Psoas muscle (tissue), 7 donors: ENCODE measurements at regions not wholly inside any gene's neighbourhood (a gene's known extent, or its start where the extent isn't known, plus 50 kb on each side); places are given as distances from the start of the nearest gene placed in this dataset.

Experiments
- ATAC-seq, 4 donors: fragments of 200-7000 bp; cut with Tn5 transposase; one replicate each; pipeline ENCODE4 v1.9.1; 2020; ENCODE audit warnings: moderate library complexity in 3 of 4, mild to moderate bottlenecking in 2 of 4
- DNase-seq, 2 donors: peaks; one replicate each; pipeline ENCODE4 v3.0.0-alpha.2; 2020
- H3K27ac ChIP-seq: fragments of 200-600 bp; one replicate; pipeline ENCODE4 v1.8.0; 2022
- H3K27me3 ChIP-seq, 3 donors: fragments of 200-600 bp in 1 of 3; one replicate each; pipeline versions ENCODE4 v1.6.1 to v1.8.0; 2013 to 2022; ENCODE audit warnings: low read length in 2 of 3, mild to moderate bottlenecking in 2 of 3, moderate library complexity in 1 of 3; ENCODE audit not compliant: insufficient read depth in 3 of 3
- H3K36me3 ChIP-seq, 2 donors: fragments of 200-600 bp in 1 of 2; one replicate each; pipeline versions ENCODE4 v1.6.1 to v1.8.0; 2013 to 2022; ENCODE audit warnings: low read depth in 1 of 2, mild to moderate bottlenecking in 1 of 2, moderate library complexity in 1 of 2; ENCODE audit not compliant: insufficient read depth in 1 of 2
- H3K4me1 ChIP-seq: fragments of 200-600 bp; one replicate; pipeline ENCODE4 v1.8.0; 2022
- H3K4me3 ChIP-seq: fragments of 200-600 bp; one replicate; pipeline ENCODE4 v1.8.0; 2022; ENCODE audit warnings: mild to moderate bottlenecking
- H3K9me3 ChIP-seq: fragments of 200-600 bp; one replicate; pipeline ENCODE4 v1.8.0; 2022
- WGBS, 3 donors: extraction: QIAGEN DNeasy Blood & Tissue Kit; methylation state at CpG; one replicate each; pipeline versions ENCODE4 v1.1.6 to v1.1.7; 2013; 5-methylcytosine and 5-hydroxymethylcytosine counted together
- intact Hi-C, 2 donors: fragments of 100-400 bp; cut with DNase I; formaldehyde crosslinking; loops; one replicate each; pipeline versions ENCODE4 v1.11.0 to v1.14.2; 2022
- TF ChIP-seq, protein P1 (sequence below): fragments of 200-600 bp; IDR thresholded peaks from one replicate; pipeline ENCODE4 v1.8.0; 2022; ENCODE audit warnings: antibody characterized with exemption
- donor health status: healthy with polysubstance abuse.
- donor health status: DM: no; HTN: no; CAD: no; lungs with moderate emphysema.
- donor health status: Bipolar disorder and iron deficiency.
- donor health status: healthy.
- donor health status: DM: yes; HTN: yes; CAD: no.
- donor health status: DM: no; HTN: no; CAD: no.
- donor health status: DM: yes; HTN: yes; CAD: no.

DNA sequence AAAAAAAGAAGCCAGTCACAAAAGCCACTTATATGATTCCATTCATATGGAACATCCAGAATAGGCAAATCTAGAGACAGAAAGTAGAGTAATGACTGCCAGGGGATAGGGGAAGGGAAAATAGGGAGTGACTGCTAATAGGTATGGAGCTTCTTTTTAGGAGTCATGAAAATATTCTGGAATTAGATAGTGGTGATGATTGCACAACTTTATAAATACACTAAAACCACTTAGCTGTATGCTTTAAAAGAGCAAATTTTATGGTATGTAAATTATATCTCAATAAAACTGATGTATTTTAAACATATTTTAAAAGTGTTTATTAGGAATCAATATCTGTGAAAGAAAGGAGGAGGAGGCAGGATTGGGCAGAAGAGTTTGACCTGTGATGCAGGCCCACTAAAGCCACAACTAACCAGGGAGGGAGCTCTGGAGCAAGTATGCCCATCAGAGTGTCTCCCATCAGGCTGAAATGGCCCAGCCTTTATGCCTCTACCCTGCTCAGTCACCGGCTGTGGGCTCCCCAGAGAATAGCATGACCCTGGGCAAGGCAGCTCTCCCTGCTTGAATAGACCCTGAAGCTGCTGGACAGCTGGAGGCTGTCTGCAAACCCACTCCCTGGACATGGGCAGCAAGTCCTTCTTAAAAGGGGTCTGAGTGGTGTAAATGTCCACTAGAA is 96.0 kb upstream of the SLC44A1 start:
- peaks cover 3% of the 10 kb centered on the region for H3K4me1 ChIP-seq
- no peaks in the 10 kb centered on the region for H3K36me3 ChIP-seq
- DNase-seq (no peak), ATAC-seq (no peak)
- H3K4me3 ChIP-seq: no peak overlapping the region
- WGBS, 3 donors: 21 to 31% (median 24%) methylated on average over 1 of the region's 1 CpG
- H3K27ac ChIP-seq: no peak overlapping the region
- intact Hi-C loops: no loop called here
- TF ChIP-seq, protein P1, sequence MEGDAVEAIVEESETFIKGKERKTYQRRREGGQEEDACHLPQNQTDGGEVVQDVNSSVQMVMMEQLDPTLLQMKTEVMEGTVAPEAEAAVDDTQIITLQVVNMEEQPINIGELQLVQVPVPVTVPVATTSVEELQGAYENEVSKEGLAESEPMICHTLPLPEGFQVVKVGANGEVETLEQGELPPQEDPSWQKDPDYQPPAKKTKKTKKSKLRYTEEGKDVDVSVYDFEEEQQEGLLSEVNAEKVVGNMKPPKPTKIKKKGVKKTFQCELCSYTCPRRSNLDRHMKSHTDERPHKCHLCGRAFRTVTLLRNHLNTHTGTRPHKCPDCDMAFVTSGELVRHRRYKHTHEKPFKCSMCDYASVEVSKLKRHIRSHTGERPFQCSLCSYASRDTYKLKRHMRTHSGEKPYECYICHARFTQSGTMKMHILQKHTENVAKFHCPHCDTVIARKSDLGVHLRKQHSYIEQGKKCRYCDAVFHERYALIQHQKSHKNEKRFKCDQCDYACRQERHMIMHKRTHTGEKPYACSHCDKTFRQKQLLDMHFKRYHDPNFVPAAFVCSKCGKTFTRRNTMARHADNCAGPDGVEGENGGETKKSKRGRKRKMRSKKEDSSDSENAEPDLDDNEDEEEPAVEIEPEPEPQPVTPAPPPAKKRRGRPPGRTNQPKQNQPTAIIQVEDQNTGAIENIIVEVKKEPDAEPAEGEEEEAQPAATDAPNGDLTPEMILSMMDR: no peak
- no peaks in the 10 kb centered on the region for H3K27me3 ChIP-seq
- no peaks in the 10 kb centered on the region for H3K9me3 ChIP-seq

DNA sequence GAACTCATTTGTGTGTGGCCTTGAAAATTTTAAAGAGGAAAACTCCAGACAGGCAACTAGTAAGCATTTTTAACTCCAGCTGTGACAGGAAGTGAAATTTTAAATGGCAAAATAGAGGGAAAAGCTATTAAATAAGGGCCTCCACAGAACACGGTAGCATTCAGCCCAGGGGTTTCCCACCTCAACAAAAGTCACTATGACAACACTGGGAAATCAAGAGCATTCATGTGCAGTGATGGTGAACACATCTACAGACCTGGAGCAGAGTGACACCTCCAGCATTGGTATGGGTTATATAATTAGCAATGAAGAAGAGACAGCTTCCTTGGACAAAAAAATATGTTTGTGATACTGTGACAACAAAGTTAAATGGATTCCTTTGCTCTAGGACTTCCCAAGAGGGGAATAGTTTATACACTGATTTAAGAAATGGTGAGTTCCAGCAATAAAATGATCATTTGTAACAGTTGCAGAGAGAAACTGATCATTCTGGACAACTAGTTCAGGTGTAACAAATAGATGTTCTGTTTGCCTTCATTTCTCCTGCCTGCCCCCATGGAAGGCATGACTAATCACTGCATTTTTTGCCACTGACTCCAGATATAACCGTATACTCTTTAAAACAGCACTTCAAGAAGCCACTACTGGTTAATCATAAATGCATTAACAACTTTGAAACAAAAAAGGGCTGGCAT is 93.3 kb upstream of the SLC44A1 start:
- no peaks in the 10 kb centered on the region for H3K36me3 ChIP-seq
- 51 to 62% (median 60%) methylated on average over 2 of the region's 2 CpGs for WGBS, 3 donors
- H3K27ac ChIP-seq: no peak overlapping the region
- DNase-seq: no peak
- no peaks in the 10 kb centered on the region for H3K9me3 ChIP-seq
- no peak for ATAC-seq
- no peak overlapping the region for H3K4me3 ChIP-seq
- H3K27me3 ChIP-seq: no peaks in the 10 kb centered on the region
- TF ChIP-seq, protein P1: no peak
- H3K4me1 ChIP-seq: no peaks in the 10 kb centered on the region
- intact Hi-C loops: loop anchor here (10.0 kb wide), 3 partner anchors 156 to 186 kb away; no protein-coding TSS in a partner anchor

DNA sequence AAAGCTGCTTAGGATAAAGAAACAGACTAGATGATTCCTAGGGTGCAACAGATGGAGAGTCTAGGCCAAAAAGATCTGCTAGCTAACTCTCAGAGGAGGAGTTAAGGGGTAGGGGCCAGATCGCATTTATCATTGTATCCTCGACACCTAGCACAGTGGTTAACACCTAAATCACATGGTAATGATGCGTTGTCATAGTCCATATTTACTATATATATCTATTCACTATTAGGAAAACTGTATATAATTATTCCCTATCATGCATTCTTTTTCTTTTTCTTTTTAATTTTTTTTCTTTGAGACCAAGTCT is 92.8 kb upstream of the SLC44A1 start:
- DNase-seq (no peak), ATAC-seq (no peak)
- H3K27me3 ChIP-seq: no peaks in the 10 kb centered on the region
- TF ChIP-seq, protein P1: no peak
- intact Hi-C loops: loop anchor here (10.0 kb wide), 3 partner anchors 157 to 187 kb away; no protein-coding TSS in a partner anchor
- no peak overlapping the region for H3K4me3 ChIP-seq
- no peaks in the 10 kb centered on the region for H3K9me3 ChIP-seq
- no peaks in the 10 kb centered on the region for H3K36me3 ChIP-seq
- no peak overlapping the region for H3K27ac ChIP-seq
- 91 to 94% (median 92%) methylated on average over 3 of the region's 3 CpGs for WGBS, 3 donors
- peaks cover 3% of the 10 kb centered on the region for H3K4me1 ChIP-seq

DNA sequence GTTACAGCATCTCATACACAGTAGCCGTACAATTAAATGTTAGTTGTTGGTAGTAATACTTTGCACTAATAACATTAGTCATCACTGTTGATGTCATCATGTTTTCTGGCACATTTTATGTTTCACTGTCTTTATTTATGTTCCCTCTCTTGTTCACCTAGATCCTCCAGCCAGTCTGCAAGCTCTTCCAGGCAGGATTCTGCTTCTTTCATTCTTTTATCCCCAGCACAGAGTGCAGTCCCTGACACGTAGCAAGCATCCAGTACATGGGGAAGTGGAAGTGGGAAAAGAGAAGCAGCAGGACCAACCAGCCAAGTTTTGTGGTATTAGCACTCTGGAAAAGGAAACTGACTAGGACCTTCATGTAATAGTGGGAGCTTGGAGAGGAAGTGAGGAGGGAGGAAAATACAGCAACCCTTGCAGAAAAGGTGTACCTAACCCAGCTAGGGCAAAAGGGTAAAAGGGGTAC is 89.7 kb upstream of the SLC44A1 start:
- no peaks in the 10 kb centered on the region for H3K9me3 ChIP-seq
- 74 to 88% (median 81%) methylated on average over 2 of the region's 2 CpGs for WGBS, 3 donors
- no peak overlapping the region for H3K27ac ChIP-seq
- H3K36me3 ChIP-seq: no peaks in the 10 kb centered on the region
- intact Hi-C loops: loop anchor here (5.0 to 10.0 kb wide), 6 partner anchors 160 to 292 kb away; partner anchors contain the start of gene ABCA1 (in 1 of the 2)
- TF ChIP-seq, protein P1: no peak
- H3K4me1 ChIP-seq: peaks cover 5% of the 10 kb centered on the region
- ATAC-seq: peak; percentile 17 to 54 (median 30)
- no peak for DNase-seq
- H3K27me3 ChIP-seq: no peaks in the 10 kb centered on the region
- no peak overlapping the region for H3K4me3 ChIP-seq
